HUES6 (cell line): ENCODE measurements at regions not wholly inside any gene's neighbourhood (a gene's known extent, or its start where the extent isn't known, plus 50 kb on each side); places are given as distances from the start of the nearest gene placed in this dataset.

Experiments
- H3K27ac ChIP-seq: 2 replicates; pipeline ENCODE4 v1.7.0; 2013; ENCODE audit warnings: low read depth, mild to moderate bottlenecking, low read length, inconsistent platforms
- H3K27me3 ChIP-seq: 2 replicates; pipeline ENCODE4 v1.6.1; 2013; ENCODE audit warnings: low read length; ENCODE audit not compliant: control insufficient read depth, insufficient read depth
- H3K36me3 ChIP-seq: 2 replicates; pipeline ENCODE4 v1.6.1; 2013; ENCODE audit warnings: low read length; ENCODE audit not compliant: control insufficient read depth, insufficient read depth
- H3K4me1 ChIP-seq: 2 replicates; pipeline ENCODE4 v1.6.1; 2013; ENCODE audit warnings: low read length; ENCODE audit not compliant: control insufficient read depth, insufficient read depth
- H3K4me3 ChIP-seq: 2 replicates; pipeline ENCODE4 v1.5.1; 2013; ENCODE audit warnings: low read depth, low read length
- H3K9ac ChIP-seq: one replicate; pipeline ENCODE4 v1.6.1; 2013; ENCODE audit warnings: mild to moderate bottlenecking, low read length
- H3K9me3 ChIP-seq: 2 replicates; pipeline ENCODE4 v1.6.1; 2013; ENCODE audit warnings: low read depth, low read length; ENCODE audit not compliant: control insufficient read depth, insufficient read depth

- Histone ChIP-seq H3K27me3 (no peaks in the 10 kb centered on the region), H3K4me3 (no peak overlapping the region), H3K4me1 (no peaks in the 10 kb centered on the region), H3K36me3 (no peaks in the 10 kb centered on the region), H3K27ac (no peak overlapping the region), H3K9ac (no peak overlapping the region), H3K9me3 (peaks cover 23% of the 10 kb centered on the region)
Observed at GRCh38 chr5:6856653-6857052, 143.4 kb downstream of the TENT4A start.

GRCh38 chr5:6858419-6858818, 145.2 kb downstream of the TENT4A start:
- no peaks in the 10 kb centered on the region for H3K36me3 ChIP-seq

GRCh38 chr5:6859023-6859422, 145.8 kb downstream of the TENT4A start:
- peaks cover 19% of the 10 kb centered on the region for H3K9me3 ChIP-seq
- H3K36me3 ChIP-seq = no peaks in the 10 kb centered on the region
- H3K27ac ChIP-seq = no peak overlapping the region
- H3K27me3 ChIP-seq = no peaks in the 10 kb centered on the region
- no peaks in the 10 kb centered on the region for H3K4me1 ChIP-seq
- H3K4me3 ChIP-seq = no peak overlapping the region
- no peak overlapping the region for H3K9ac ChIP-seq

More at GRCh38 chr5:6858419-6858818, 145.2 kb downstream of the TENT4A start:
- Histone ChIP-seq H3K9me3 (peaks cover 22% of the 10 kb centered on the region), H3K27me3 (no peaks in the 10 kb centered on the region), H3K27ac (no peak overlapping the region), H3K4me3 (no peak overlapping the region), H3K4me1 (no peaks in the 10 kb centered on the region), H3K9ac (no peak overlapping the region)

GRCh38 chr5:6859951-6860638, 146.9 kb downstream of the TENT4A start:
- H3K36me3 ChIP-seq = no peaks in the 10 kb centered on the region
- H3K4me1 ChIP-seq = no peaks in the 10 kb centered on the region
- H3K9ac ChIP-seq = no peak overlapping the region
- H3K4me3 ChIP-seq = no peak overlapping the region
- peaks cover 13% of the 10 kb centered on the region for H3K9me3 ChIP-seq
- H3K27ac ChIP-seq = no peak overlapping the region
- H3K27me3 ChIP-seq = no peaks in the 10 kb centered on the region

- no peaks in the 10 kb centered on the region for H3K27me3 ChIP-seq
- H3K9me3 ChIP-seq = peaks cover 13% of the 10 kb centered on the region
- no peaks in the 10 kb centered on the region for H3K36me3 ChIP-seq
- H3K27ac ChIP-seq = no peak overlapping the region
- H3K4me1 ChIP-seq = no peaks in the 10 kb centered on the region
- H3K9ac ChIP-seq = no peak overlapping the region
- H3K4me3 ChIP-seq = no peak overlapping the region
Observed at GRCh38 chr5:6861036-6861435, 147.8 kb downstream of the TENT4A start.

GRCh38 chr5:6861667-6862066, 148.4 kb downstream of the TENT4A start:
- Histone ChIP-seq H3K9ac (no peak overlapping the region), H3K36me3 (no peaks in the 10 kb centered on the region), H3K4me3 (no peak overlapping the region), H3K27me3 (no peaks in the 10 kb centered on the region), H3K27ac (no peak overlapping the region), H3K4me1 (no peaks in the 10 kb centered on the region), H3K9me3 (peaks cover 13% of the 10 kb centered on the region)

- Histone ChIP-seq H3K9ac (no peak overlapping the region), H3K4me3 (no peak overlapping the region), H3K9me3 (peaks cover 13% of the 10 kb centered on the region), H3K36me3 (no peaks in the 10 kb centered on the region), H3K27me3 (no peaks in the 10 kb centered on the region), H3K27ac (no peak overlapping the region), H3K4me1 (no peaks in the 10 kb centered on the region)
Observed at GRCh38 chr5:6862306-6862705, 149.1 kb downstream of the TENT4A start.

GRCh38 chr5:6867712-6868111, 154.5 kb downstream of the TENT4A start:
- Histone ChIP-seq H3K36me3 (no peaks in the 10 kb centered on the region), H3K9me3 (peaks cover 18% of the 10 kb centered on the region), H3K27me3 (no peaks in the 10 kb centered on the region), H3K27ac (no peak overlapping the region), H3K4me1 (no peaks in the 10 kb centered on the region), H3K4me3 (no peak overlapping the region), H3K9ac (no peak overlapping the region)

- H3K9me3 ChIP-seq = peaks cover 13% of the 10 kb centered on the region
- H3K4me3 ChIP-seq = no peak overlapping the region
- no peak overlapping the region for H3K27ac ChIP-seq
- no peaks in the 10 kb centered on the region for H3K4me1 ChIP-seq
- H3K9ac ChIP-seq = no peak overlapping the region
- no peaks in the 10 kb centered on the region for H3K27me3 ChIP-seq
- no peaks in the 10 kb centered on the region for H3K36me3 ChIP-seq
Observed at GRCh38 chr5:6868171-6868570, 154.9 kb downstream of the TENT4A start.

GRCh38 chr5:6868575-6869215, 155.5 kb downstream of the TENT4A start:
- H3K9me3 ChIP-seq = peaks cover 13% of the 10 kb centered on the region
- H3K4me3 ChIP-seq = no peak overlapping the region
- H3K36me3 ChIP-seq = no peaks in the 10 kb centered on the region
- no peak overlapping the region for H3K9ac ChIP-seq
- no peak overlapping the region for H3K27ac ChIP-seq
- H3K27me3 ChIP-seq = no peaks in the 10 kb centered on the region
- no peaks in the 10 kb centered on the region for H3K4me1 ChIP-seq

- Histone ChIP-seq H3K4me1 (no peaks in the 10 kb centered on the region), H3K27ac (no peak overlapping the region), H3K4me3 (no peak overlapping the region), H3K27me3 (no peaks in the 10 kb centered on the region), H3K9ac (no peak overlapping the region), H3K36me3 (no peaks in the 10 kb centered on the region), H3K9me3 (peaks cover 13% of the 10 kb centered on the region)
Observed at GRCh38 chr5:6869677-6870076, 156.4 kb downstream of the TENT4A start.
